Activated CD4-positive, alpha-beta T cell treated with anti-CD3 and anti-CD28 coated beads for 36 hours (primary cell): ENCODE measurements at regions not wholly inside any gene's neighbourhood (a gene's known extent, or its start where the extent isn't known, plus 50 kb on each side); places are given as distances from the start of the nearest gene placed in this dataset.

Source experiments
- ATAC-seq: fragments of 200-7000 bp; cut with Tn5 transposase; one replicate; pipeline ENCODE4 v1.10.0; 2021; ENCODE audit warnings: mild to moderate bottlenecking, moderate library complexity
- CTCF ChIA-PET: fragments of 350-600 bp; sonication (Branson Sonifier 250); formaldehyde crosslinking; loops from one replicate; lab custom pipeline; 2021; ENCODE audit warnings: antibody characterized with exemption; lab: Charles Lee
- POLR2A ChIA-PET: fragments of 350-600 bp; sonication (Branson Sonifier 250); formaldehyde crosslinking; loops from one replicate; lab custom pipeline; 2021; ENCODE audit warnings: antibody characterized with exemption, inconsistent platforms; lab: Charles Lee
- DNase-seq: peaks from one replicate; pipeline ENCODE4 v3.0.0-alpha.2; 2020
- H3K27ac Mint-ChIP-seq: one replicate; pipeline ENCODE4 v1.8.0; 2021; ENCODE audit warnings: mixed read lengths
- H3K27me3 Mint-ChIP-seq: one replicate; pipeline ENCODE4 v1.8.0; 2021; ENCODE audit warnings: mixed read lengths
- H3K36me3 Mint-ChIP-seq: one replicate; pipeline ENCODE4 v1.8.0; 2021; ENCODE audit warnings: low read depth, mixed read lengths
- H3K4me1 Mint-ChIP-seq: one replicate; pipeline ENCODE4 v1.8.0; 2021; ENCODE audit warnings: mixed read lengths
- H3K4me3 Mint-ChIP-seq: one replicate; pipeline ENCODE4 v1.8.0; 2021; ENCODE audit warnings: mild to moderate bottlenecking, moderate library complexity, mixed read lengths
- H3K9me3 Mint-ChIP-seq: one replicate; pipeline ENCODE4 v1.8.0; 2021; ENCODE audit warnings: low read depth, mixed read lengths
- intact Hi-C, 2 experiments: fragments of 100-400 bp; cut with DNase I in 1 of 2; cut with micrococcal nuclease in 1 of 2; formaldehyde crosslinking; loops; one replicate each; pipeline versions ENCODE4 v1.14.2 to v1.15.1; 2022 to 2024; cut with DNase I, micrococcal nuclease

GRCh38 chr17:77893144-77894044 lies 65.1 kb upstream of the TNRC6C start:
- H3K27ac Mint-ChIP-seq: no peak overlapping the region
- H3K4me3 Mint-ChIP-seq: no peak overlapping the region
- H3K9me3 Mint-ChIP-seq: no peaks in the 10 kb centered on the region
- no peaks in the 10 kb centered on the region for H3K27me3 Mint-ChIP-seq
- no peaks in the 10 kb centered on the region for H3K36me3 Mint-ChIP-seq
- ATAC-seq (no peak), DNase-seq (no peak)
- H3K4me1 Mint-ChIP-seq: peaks cover 7% of the 10 kb centered on the region
- intact Hi-C loops: no loop called here
- CTCF ChIA-PET: interaction anchor here (0.6 to 1.6 kb wide), 5 partner anchors 9 to 130 kb away, joined by 3 to 5 read pairs (median 4); no protein-coding TSS in a partner anchor
- POLR2A ChIA-PET: no interaction called here

- CTCF ChIA-PET: interaction anchor here (0.6 to 1.0 kb wide), 4 partner anchors 11 to 131 kb away, joined by 3 to 6 read pairs (median 4); no protein-coding TSS in a partner anchor
- no peak overlapping the region for H3K27ac Mint-ChIP-seq
- no peaks in the 10 kb centered on the region for H3K27me3 Mint-ChIP-seq
- ATAC-seq: no peak
- no peak for DNase-seq
- H3K4me3 Mint-ChIP-seq: no peak overlapping the region
- no peaks in the 10 kb centered on the region for H3K36me3 Mint-ChIP-seq
- intact Hi-C loops: no loop called here
- H3K9me3 Mint-ChIP-seq: no peaks in the 10 kb centered on the region
- POLR2A ChIA-PET: interaction anchor here (0.6 kb wide), 1 partner anchor 148 kb away, joined by 3 read pairs; no protein-coding TSS in a partner anchor
- peaks cover 6% of the 10 kb centered on the region for H3K4me1 Mint-ChIP-seq
These were observed 64.2 kb upstream of the TNRC6C start for GRCh38 chr17:77894126-77894956.

GRCh38 chr17:77897741-77898301 lies 60.7 kb upstream of the TNRC6C start:
- no peak for ATAC-seq
- Mint-ChIP-seq H3K27ac (no peak overlapping the region), H3K36me3 (no peaks in the 10 kb centered on the region), H3K9me3 (no peaks in the 10 kb centered on the region), H3K4me3 (no peak overlapping the region), H3K27me3 (no peaks in the 10 kb centered on the region), H3K4me1 (peaks cover 6% of the 10 kb centered on the region)
- DNase-seq: no peak
- CTCF ChIA-PET: interaction anchor here (0.7 to 0.9 kb wide), 2 partner anchors 19 to 46 kb away, joined by 3 read pairs; no protein-coding TSS in a partner anchor
- POLR2A ChIA-PET: no interaction called here
- intact Hi-C loops: no loop called here

- Mint-ChIP-seq H3K27ac (no peak overlapping the region), H3K27me3 (no peaks in the 10 kb centered on the region), H3K9me3 (no peaks in the 10 kb centered on the region), H3K4me3 (no peak overlapping the region), H3K4me1 (no peaks in the 10 kb centered on the region), H3K36me3 (no peaks in the 10 kb centered on the region)
- DNase-seq: no peak
- ChIA-PET CTCF (interaction anchor here (0.6 to 0.9 kb wide), 2 partner anchors 18 to 506 kb away, joined by 3 read pairs; no protein-coding TSS in a partner anchor), POLR2A (no interaction called here)
- intact Hi-C loops: no loop called here
- no peak for ATAC-seq
These were observed 59.7 kb upstream of the TNRC6C start for GRCh38 chr17:77898521-77899434.

GRCh38 chr17:77899498-77899897 lies 59.0 kb upstream of the TNRC6C start:
- H3K9me3 Mint-ChIP-seq: no peaks in the 10 kb centered on the region
- H3K27me3 Mint-ChIP-seq: peaks cover 1% of the 10 kb centered on the region
- no peaks in the 10 kb centered on the region for H3K36me3 Mint-ChIP-seq
- ATAC-seq: no peak
- H3K4me1 Mint-ChIP-seq: no peaks in the 10 kb centered on the region
- intact Hi-C loops: no loop called here
- ChIA-PET CTCF (interaction anchor here (0.6 kb wide), 1 partner anchor 506 kb away, joined by 3 read pairs; no protein-coding TSS in a partner anchor), POLR2A (no interaction called here)
- no peak overlapping the region for H3K4me3 Mint-ChIP-seq
- H3K27ac Mint-ChIP-seq: no peak overlapping the region
- no peak for DNase-seq

GRCh38 chr17:77901481-77901880 lies 57.0 kb upstream of the TNRC6C start:
- Mint-ChIP-seq H3K36me3 (no peaks in the 10 kb centered on the region), H3K4me3 (no peak overlapping the region), H3K27me3 (peaks cover 1% of the 10 kb centered on the region), H3K4me1 (no peaks in the 10 kb centered on the region), H3K9me3 (no peaks in the 10 kb centered on the region), H3K27ac (no peak overlapping the region)
- intact Hi-C loops: loop anchor here in 1 of 2 experiments (10.0 kb wide), 1 partner anchor 357 kb away; no protein-coding TSS in a partner anchor
- ATAC-seq (no peak), DNase-seq (no peak)
- POLR2A ChIA-PET: no interaction called here
- CTCF ChIA-PET: interaction anchor here (1.0 kb wide), 1 partner anchor 112 kb away, joined by 3 read pairs; no protein-coding TSS in a partner anchor

- H3K27me3 Mint-ChIP-seq: peaks cover 1% of the 10 kb centered on the region
- ATAC-seq (no peak), DNase-seq (no peak)
- no peak overlapping the region for H3K27ac Mint-ChIP-seq
- intact Hi-C loops: loop anchor here in 1 of 2 experiments (10.0 kb wide), 1 partner anchor 360 kb away; no protein-coding TSS in a partner anchor
- no peak overlapping the region for H3K4me3 Mint-ChIP-seq
- H3K36me3 Mint-ChIP-seq: no peaks in the 10 kb centered on the region
- ChIA-PET POLR2A (no interaction called here), CTCF (no interaction called here)
- no peaks in the 10 kb centered on the region for H3K9me3 Mint-ChIP-seq
- H3K4me1 Mint-ChIP-seq: no peaks in the 10 kb centered on the region
These were observed 53.2 kb upstream of the TNRC6C start for GRCh38 chr17:77905266-77905665.

GRCh38 chr17:77905766-77906165 lies 52.7 kb upstream of the TNRC6C start:
- H3K27me3 Mint-ChIP-seq: peaks cover 1% of the 10 kb centered on the region
- POLR2A ChIA-PET: no interaction called here
- H3K4me3 Mint-ChIP-seq: no peak overlapping the region
- intact Hi-C loops: loop anchor here in 1 of 2 experiments (10.0 kb wide), 1 partner anchor 361 kb away; no protein-coding TSS in a partner anchor
- no peaks in the 10 kb centered on the region for H3K9me3 Mint-ChIP-seq
- H3K4me1 Mint-ChIP-seq: no peaks in the 10 kb centered on the region
- DNase-seq (no peak), ATAC-seq (no peak)
- CTCF ChIA-PET: no interaction called here
- H3K36me3 Mint-ChIP-seq: no peaks in the 10 kb centered on the region
- H3K27ac Mint-ChIP-seq: no peak overlapping the region

- ChIA-PET POLR2A (no interaction called here), CTCF (interaction anchor here (1.0 kb wide), 1 partner anchor 20 kb away, joined by 3 read pairs; no protein-coding TSS in a partner anchor)
- peaks cover 1% of the 10 kb centered on the region for H3K27me3 Mint-ChIP-seq
- H3K4me1 Mint-ChIP-seq: no peaks in the 10 kb centered on the region
- no peak for DNase-seq
- no peak overlapping the region for H3K27ac Mint-ChIP-seq
- no peak for ATAC-seq
- H3K36me3 Mint-ChIP-seq: no peaks in the 10 kb centered on the region
- no peaks in the 10 kb centered on the region for H3K9me3 Mint-ChIP-seq
- H3K4me3 Mint-ChIP-seq: no peak overlapping the region
- intact Hi-C loops: loop anchor here in 1 of 2 experiments (10.0 kb wide), 1 partner anchor 362 kb away; no protein-coding TSS in a partner anchor
These were observed 52.1 kb upstream of the TNRC6C start for GRCh38 chr17:77906377-77906871.
